SK-N-MC (cell line): ENCODE measurements at regions not wholly inside any gene's neighbourhood (a gene's known extent, or its start where the extent isn't known, plus 50 kb on each side); places are given as distances from the start of the nearest gene placed in this dataset.

Experiments
- EZH2 ChIP-seq: fragments of 200-600 bp; sonication (generic); IDR thresholded peaks from one replicate; pipeline ENCODE4 v1.6.1; 2017; ENCODE audit warnings: antibody characterized with exemption
- FOXP2 ChIP-seq: optimal IDR thresholded peaks from 2 replicates; pipeline ENCODE3; 2011; ENCODE audit warnings: mild to moderate bottlenecking, moderate library complexity; ENCODE audit not compliant: insufficient read depth; ENCODE audit errors: extremely low read length, control extremely low read depth
- POLR2AphosphoS5 ChIP-seq: IDR thresholded peaks from 2 replicates; pipeline ENCODE4 v1.6.1; 2012; ENCODE audit warnings: mild to moderate bottlenecking, low read depth, low read length, borderline replicate concordance

DNA sequence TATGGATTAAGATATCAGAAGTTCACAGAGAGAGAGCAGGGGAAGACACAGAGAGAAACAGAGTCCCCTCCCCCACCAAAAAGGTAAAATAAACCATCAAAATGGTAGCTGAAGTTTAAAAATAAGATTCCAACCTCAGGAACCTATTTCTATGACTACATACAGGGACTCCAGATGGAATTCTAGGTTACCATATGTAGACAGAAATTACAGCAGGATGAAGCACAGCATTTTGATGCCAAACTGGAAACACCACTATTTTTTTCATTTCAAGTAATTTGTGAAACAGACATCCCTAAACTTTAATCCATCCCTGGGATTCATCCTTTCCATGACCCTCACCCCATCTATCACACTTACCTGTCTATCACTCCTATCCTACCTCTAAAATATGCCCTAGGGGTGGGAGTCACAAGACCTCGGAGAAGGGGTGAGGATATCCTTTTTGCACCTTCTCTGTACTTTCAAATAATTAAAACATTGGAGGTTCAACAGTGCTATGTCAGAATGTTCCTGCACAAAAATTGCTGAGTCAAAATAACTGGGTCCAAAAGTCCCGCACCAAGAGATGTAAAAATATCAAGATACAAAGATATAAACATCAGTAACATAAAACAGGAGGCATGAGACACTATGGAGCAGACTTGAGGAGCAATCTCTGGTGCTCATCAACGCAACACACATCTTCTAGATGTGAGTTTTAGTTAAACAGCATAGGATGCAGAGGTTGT, 344.5 kb upstream of the RASGEF1B start:
- TF ChIP-seq EZH2 (no peak), FOXP2 (no peak), POLR2AphosphoS5 (no peak)
